Forelimb muscle (tissue), 1 donor: ENCODE measurements at regions not wholly inside any gene's neighbourhood (a gene's known extent, or its start where the extent isn't known, plus 50 kb on each side); places are given as distances from the start of the nearest gene placed in this dataset.

Experiments
- DNase-seq: peaks from one replicate; pipeline ENCODE4 v3.0.0-alpha.2; 2013; ENCODE audit warnings: low read depth

DNA sequence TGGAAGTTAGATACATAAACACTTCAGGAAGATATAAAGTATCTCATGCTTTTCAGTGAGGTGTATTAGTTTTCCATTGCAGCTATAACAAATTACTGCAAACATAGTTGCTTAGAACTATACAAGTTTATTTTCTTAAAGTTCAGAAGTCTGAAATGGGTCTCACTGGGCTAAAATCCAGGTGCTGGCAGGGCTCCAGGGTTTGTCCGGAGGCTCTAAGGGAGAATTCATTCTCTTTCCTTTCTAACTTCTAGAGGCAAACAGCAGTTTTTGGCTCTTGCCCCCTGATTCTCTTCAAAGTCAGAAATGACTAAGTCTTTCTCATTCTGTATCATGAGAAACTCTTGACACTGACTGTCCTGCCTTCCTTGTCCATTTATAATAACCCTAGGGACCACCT lies 138.8 kb downstream of the AASDHPPT start:
- DNase-seq, result no peak

- DNase-seq, result no peak
Measured at GRCh38 chr11:106217456-106217855, 140.0 kb downstream of the AASDHPPT start.

DNA sequence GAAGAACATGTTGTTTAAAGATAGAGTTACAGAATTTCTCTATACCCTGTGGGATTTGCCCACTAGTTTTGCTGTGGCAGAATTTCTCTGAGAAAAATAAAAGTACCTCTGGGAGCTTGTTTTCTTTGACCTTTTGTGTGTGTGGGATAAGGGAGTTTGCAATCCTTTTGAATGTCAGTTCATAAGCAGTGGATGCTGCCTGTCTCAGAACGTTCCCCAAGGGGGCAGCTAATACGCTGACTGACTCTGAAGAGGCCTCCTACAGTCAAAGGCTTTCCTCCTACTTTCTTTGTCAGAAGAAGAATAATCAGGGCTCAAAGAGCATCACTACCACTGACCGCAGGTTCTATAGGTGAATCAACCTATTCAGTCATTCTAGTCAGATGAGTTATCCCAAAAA lies 140.6 kb downstream of the AASDHPPT start:
- no peak for DNase-seq

- no peak for DNase-seq
Measured at GRCh38 chr11:106222626-106223025, 145.2 kb downstream of the AASDHPPT start.

- DNase-seq, result no peak
Measured at GRCh38 chr11:106224172-106224571, 146.7 kb downstream of the AASDHPPT start.

GRCh38 chr11:106228996-106229395 lies 151.5 kb downstream of the AASDHPPT start:
- no peak for DNase-seq

DNA sequence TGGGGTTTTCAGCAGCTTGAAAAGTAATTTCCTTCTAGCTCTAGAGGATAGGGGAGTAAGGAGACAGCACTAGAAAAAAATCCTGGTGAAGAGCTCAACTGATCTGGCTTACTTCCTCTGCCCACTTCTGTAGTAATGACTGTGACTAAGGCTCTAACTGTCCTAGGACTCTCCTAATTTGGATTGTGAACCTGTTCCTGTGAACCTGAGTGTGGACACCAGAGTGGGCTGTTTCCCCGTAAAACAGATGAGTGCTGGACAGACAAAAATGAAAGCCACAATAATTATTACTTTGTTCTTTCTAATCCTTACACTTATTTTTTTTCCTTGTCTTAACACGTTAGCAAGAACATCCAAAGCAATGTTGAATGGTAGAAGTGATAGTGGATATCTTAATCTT lies 154.1 kb downstream of the AASDHPPT start:
- DNase-seq, result no peak

- DNase-seq, result no peak
Measured at GRCh38 chr11:106233191-106233590, 155.7 kb downstream of the AASDHPPT start.

DNA sequence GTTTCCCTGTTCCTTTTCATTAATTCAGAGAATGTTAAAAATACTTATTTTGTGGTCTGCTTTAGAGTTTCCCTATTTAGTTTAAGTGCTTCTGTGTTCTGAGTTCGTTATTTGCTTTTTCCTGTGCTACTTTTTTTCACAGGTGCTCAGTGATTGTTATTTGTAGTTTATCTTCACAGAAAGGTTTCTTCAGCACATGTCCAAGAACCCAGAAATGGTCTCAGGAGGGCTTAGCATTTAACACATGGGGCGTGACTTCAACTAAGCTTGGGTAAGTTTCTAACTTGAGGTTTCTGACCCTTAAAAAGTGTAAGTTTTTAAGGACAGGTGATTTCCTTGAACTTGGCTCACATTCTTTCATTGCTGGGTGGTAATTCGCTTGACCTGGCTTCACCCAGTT lies 157.3 kb downstream of the AASDHPPT start:
- no peak for DNase-seq

GRCh38 chr11:106236295-106236694 lies 158.8 kb downstream of the AASDHPPT start:
- no peak for DNase-seq

DNA sequence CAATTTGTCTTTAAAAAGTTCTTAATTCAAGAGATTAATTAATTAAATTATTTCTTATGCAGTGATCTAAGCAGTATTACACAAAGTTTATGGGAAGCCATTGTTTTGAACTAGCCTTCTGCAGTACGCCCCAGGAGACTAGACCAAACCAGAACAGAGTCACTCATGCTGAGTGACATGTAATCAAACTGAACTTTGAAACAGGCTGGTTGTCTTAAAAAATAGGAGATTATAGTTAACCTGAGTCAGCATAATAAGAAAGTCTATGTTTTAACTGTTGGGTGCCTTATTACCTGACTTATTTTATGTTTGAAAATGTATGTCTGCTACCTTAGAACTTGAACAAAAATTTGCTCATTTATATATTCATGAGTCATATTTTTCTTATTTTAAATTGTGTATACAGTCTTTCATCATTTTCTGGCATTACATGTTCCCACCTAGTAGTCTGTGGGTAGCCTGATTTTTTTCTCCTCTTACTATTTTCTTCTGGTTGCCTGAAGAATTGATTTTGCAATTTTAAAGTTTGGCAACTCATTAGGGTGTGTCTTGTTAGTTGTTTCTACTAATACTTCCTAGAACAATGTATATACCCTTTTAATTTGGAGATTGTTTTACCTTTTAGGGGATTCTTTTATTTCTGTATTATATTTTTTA lies 161.4 kb downstream of the AASDHPPT start:
- DNase-seq, result no peak

GRCh38 chr11:106241601-106242257 lies 164.3 kb downstream of the AASDHPPT start:
- no peak for DNase-seq

GRCh38 chr11:106242718-106243415 lies 165.4 kb downstream of the AASDHPPT start:
- DNase-seq, result no peak

- no peak for DNase-seq
Measured at GRCh38 chr11:106246495-106246894, 169.0 kb downstream of the AASDHPPT start.

GRCh38 chr11:106249617-106250239 lies 172.3 kb downstream of the AASDHPPT start:
- no peak for DNase-seq

GRCh38 chr11:106262852-106263251 lies 185.4 kb downstream of the AASDHPPT start:
- DNase-seq, result no peak

DNA sequence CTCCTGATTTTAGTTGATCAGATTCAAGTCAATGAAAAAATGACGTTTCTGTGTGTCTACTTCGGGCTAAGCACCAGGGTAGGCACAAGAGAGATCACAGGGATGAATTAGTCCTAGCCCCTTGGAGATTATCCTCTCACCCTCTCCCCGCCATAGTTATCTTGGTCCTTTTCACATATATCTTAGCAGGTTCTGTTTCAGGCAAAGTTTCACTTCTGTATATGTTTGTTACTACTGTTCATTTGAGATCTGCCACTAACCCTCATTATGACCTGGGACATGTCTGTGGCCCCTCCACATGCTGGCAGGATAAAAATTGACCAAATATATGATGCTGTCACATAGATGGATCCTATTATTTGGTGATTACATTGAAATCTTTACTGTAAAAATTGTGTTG lies 186.1 kb downstream of the AASDHPPT start:
- no peak for DNase-seq

DNA sequence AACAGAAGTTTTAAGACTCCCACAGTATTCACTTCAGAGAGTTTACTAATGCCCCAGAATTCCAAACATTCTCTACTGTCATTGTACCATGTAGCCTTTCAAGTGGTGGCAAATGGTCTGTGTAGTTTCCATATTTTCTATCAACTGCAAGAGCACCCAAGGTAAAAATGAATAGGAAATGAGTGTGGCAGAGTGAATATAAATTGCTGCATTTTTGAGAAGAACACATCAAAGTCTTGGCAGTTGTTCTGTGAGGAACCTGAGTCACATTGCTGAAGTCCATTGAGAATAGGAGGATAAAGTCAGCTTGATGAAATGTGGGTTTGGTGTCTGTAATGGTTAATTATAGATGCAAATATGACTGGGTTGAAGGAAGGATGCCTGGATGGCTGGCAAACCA lies 193.6 kb downstream of the AASDHPPT start:
- no peak for DNase-seq

GRCh38 chr11:106271686-106272085 lies 194.2 kb downstream of the AASDHPPT start:
- DNase-seq, result no peak

GRCh38 chr11:106275151-106275550 lies 197.7 kb downstream of the AASDHPPT start:
- no peak for DNase-seq

GRCh38 chr11:106276126-106276525 lies 198.7 kb downstream of the AASDHPPT start:
- no peak for DNase-seq

- DNase-seq, result no peak
Measured at GRCh38 chr11:106276859-106277436, 199.5 kb downstream of the AASDHPPT start.
